GM23338 (cell line): ENCODE measurements at regions not wholly inside any gene's neighbourhood (a gene's known extent, or its start where the extent isn't known, plus 50 kb on each side); places are given as distances from the start of the nearest gene placed in this dataset.

Experiments
- CTCF ChIP-seq, 2 experiments: fragments of 200-600 bp in 1 of 2; sonication (generic) in 1 of 2; conservative IDR thresholded peaks; 2 replicates each; pipeline versions ENCODE4 v1.5.1 to v1.6.1; 2016 to 2017; ENCODE audit warnings: antibody characterized with exemption in 2 of 2, low read depth in 2 of 2, mild to moderate bottlenecking in 2 of 2, moderate library complexity in 1 of 2
- ETS1 ChIP-seq: IDR thresholded peaks from 2 replicates; pipeline ENCODE4 v1.6.1; 2016; ENCODE audit warnings: antibody characterized with exemption
- JUNB ChIP-seq: IDR thresholded peaks from one replicate; pipeline ENCODE4 v1.6.1; 2016; ENCODE audit warnings: antibody characterized with exemption; ENCODE audit not compliant: unreplicated experiment
- POLR2AphosphoS5 ChIP-seq: IDR thresholded peaks from 2 replicates; pipeline ENCODE4 v1.6.1; 2016; ENCODE audit warnings: antibody characterized with exemption, low read depth

- TF ChIP-seq CTCF (conservative IDR thresholded peaks at IDR 0.05; ENCODE audit: low read depth in 2 of 2) (no peak), POLR2AphosphoS5 (no peak), ETS1 (no peak), JUNB (no peak)
Observed at GRCh38 chr3:83835040-83835439, 1123.7 kb upstream of the CADM2 start.
